Amniotic epithelial cell (primary cell): ENCODE measurements at regions not wholly inside any gene's neighbourhood (a gene's known extent, or its start where the extent isn't known, plus 50 kb on each side); places are given as distances from the start of the nearest gene placed in this dataset.

ENCODE experiments used
- DNase-seq: peaks from one replicate; pipeline ENCODE4 v3.0.0-alpha.2; 2010; ENCODE audit warnings: low read depth

GRCh38 chr2:145841973-145842372, 1322.1 kb upstream of the ZEB2 start:
- no peak for DNase-seq

GRCh38 chr2:145836986-145837385, 1317.1 kb upstream of the ZEB2 start:
- DNase-seq = no peak

- no peak for DNase-seq
These were observed 1315.7 kb upstream of the ZEB2 start for GRCh38 chr2:145835665-145836064.

DNA sequence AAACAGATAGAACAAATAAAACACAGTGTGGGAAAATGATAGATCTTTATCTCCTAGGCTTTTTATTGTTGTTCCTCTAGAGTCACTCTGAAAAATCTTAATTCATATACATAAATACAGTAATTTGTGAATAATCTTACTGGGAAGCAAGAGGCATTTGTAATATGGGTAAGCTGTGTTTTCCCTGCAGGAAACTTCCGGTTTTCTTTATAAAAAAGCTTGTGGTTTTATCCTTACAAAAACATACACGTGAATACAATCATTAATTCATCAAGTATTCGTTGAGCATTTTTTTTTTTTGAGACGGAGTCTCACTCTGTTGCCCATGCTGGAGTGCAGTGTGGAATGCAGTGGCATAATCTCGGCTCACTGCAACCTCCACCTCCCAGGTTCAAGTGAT, 1312.8 kb upstream of the ZEB2 start:
- DNase-seq = no peak

DNA sequence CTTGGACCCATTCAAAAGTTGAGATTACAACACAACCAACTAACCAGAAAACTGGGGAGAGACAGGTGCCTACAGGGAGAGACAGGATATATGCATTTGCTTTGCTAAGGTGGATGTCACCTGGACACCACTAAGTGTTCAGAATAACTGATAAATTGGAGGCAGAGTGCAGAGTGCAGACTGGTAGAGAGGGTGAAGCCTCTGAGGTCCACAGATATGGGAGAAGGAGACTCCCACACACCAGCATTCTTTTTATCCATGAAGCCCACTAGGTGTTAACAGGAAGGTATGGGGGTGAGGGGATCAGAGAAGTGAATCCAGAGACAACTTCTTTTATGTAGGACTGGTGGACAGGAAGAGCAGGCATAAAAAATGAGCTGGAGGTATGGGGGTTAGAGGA, 1310.0 kb upstream of the ZEB2 start:
- no peak for DNase-seq

- no peak for DNase-seq
These were observed 1307.3 kb upstream of the ZEB2 start for GRCh38 chr2:145827235-145827634.

DNA sequence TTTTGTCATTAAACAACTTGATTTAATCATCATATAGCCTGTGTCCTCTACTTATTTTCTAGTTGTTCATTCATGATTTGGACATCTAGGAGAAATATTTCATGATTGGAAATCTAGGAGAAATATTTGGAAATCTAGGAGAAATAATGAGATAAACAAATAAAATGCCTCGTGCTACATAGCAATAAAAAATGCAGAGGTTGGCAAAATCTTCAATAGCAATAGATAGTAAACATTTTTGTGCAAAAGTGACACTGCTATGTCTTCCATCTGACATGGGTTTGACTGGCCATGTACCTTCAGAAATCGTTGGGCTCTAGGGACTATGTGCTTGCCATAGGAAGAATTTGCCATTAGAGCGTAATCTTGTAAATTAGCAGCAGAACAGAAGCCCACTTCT, 1304.5 kb upstream of the ZEB2 start:
- DNase-seq = no peak

DNA sequence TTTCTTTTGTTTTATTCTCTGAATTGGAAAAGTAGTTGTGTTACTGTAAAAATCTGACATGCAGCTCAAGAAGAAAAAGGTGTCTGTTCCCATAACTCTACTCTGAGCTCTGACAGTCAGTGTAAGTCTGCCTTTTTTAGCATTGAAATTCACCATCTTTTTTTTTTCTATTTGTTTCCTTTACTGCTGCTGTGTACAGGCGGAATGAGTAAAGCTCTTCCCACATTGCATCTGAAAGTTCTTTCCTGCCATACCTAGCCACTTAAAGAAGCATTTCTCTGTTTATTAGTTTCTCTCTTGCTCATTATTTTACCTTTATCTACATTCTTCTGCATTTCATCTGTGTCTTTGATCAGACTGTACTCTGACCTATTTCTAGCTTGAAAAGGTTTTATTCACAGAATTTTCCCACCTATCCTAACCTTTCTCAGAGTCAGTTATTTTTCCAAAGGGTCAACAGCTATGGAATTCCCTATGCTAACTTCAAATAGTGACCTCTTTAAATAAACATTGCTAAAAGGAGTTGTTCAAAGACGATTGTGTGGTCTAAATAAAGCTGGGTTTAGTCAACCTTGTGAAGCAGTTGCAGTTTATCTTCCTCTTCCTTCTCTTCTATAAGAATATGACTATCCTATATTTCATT, 1303.1 kb upstream of the ZEB2 start:
- DNase-seq = no peak

DNA sequence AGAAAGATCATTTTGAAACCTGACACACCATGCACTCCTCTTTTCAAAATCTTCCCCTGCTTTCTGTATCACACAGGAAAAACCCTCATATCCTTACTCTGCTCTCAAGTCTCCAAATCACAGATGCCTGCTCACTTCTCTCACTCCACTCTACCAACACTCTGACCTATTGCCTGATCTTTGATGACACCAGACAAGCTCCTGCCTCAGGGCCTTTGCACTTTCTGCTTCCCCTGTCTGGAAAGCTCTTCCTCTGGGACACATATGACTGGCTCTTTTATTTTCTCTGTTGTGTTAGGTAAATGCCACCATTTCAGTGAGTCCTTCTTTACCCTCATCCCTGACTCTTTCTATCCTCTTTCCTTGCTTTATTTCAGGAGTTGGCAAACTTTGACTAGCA, 1300.7 kb upstream of the ZEB2 start:
- no peak for DNase-seq

- no peak for DNase-seq
These were observed 1299.1 kb upstream of the ZEB2 start for GRCh38 chr2:145818890-145819504.

- no peak for DNase-seq
These were observed 1296.0 kb upstream of the ZEB2 start for GRCh38 chr2:145815933-145816332.

DNA sequence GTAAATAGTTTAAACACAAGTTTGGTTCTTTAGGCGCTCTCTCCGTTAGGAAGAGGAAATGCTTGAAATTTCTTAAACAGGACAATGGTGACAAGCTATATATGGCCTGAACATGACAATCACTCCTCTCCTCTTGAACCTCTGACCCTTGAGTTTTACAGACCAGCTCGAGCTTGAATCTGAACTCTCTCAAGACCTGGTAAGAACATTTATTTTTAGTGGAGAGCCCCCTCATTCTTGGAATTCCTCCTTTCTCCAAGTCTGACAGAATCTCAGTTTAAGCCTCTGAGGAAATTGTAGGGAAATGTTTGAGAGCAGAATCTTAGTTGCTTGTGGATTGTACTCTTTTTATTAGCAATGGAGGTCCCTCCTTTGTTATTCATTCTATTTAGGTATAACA, 1293.6 kb upstream of the ZEB2 start:
- peak; percentile 23 for DNase-seq

DNA sequence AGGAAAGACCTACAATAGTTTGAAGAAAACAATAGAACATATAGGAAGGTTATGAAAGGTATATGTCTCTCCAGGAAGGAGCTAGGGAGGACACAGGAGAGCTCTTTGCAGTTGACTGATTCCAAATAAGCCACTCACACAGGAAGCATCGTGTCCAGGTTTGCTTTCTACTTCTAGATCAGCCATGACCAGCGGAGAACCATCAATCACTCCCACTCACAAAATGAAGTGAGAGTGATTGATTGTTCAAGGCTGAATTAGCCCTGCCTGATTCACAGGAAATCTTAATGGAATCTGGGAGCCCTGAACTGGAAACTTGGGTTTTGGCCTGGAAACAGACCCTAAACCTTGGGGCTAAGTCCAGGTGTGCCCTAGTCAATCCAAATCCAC, 1292.2 kb upstream of the ZEB2 start:
- peak; percentile 21 for DNase-seq

- DNase-seq = peak; percentile 61
These were observed 1291.6 kb upstream of the ZEB2 start for GRCh38 chr2:145811276-145812164.

- DNase-seq = peak; percentile 68
These were observed 1288.0 kb upstream of the ZEB2 start for GRCh38 chr2:145807968-145808367.

DNA sequence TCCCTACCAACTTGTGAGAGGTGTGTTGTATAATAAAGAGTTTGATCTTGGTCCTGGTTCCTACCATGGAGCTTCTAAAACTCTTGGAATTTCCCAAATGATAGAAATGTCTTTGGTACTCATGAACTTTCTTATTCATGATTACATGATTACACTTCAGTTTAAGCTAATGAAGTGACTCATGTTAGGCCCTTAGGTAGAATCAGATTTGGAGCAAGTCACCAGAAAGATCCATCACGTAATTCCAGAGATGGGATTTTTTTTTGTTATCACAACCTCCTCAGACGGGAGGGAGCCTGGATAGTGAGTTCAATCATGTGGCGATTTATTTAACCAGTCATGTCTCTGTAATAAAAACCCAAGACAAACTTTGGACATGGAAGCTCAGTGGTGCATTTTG, 1287.6 kb upstream of the ZEB2 start:
- no peak for DNase-seq

- peak; percentile 31 for DNase-seq
These were observed 1286.6 kb upstream of the ZEB2 start for GRCh38 chr2:145806546-145806945.

DNA sequence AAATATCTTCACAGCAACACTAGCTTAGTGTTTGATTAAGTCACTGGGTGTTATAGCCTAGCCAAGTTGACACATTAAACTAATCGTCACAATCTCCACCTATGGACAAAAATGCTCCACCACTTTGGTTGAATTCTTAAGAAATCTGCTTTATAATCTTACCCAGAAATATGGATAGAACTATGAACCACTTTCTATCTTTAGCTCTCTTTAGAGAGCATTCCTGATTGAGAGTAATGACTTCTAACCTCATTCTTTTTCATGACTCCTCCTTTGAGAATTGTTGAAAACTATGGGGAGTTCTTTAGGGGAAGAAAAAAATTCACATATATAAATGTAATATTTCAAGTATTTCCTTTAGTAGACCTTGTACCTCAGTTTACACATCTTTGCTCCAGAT, 1282.2 kb upstream of the ZEB2 start:
- no peak for DNase-seq

DNA sequence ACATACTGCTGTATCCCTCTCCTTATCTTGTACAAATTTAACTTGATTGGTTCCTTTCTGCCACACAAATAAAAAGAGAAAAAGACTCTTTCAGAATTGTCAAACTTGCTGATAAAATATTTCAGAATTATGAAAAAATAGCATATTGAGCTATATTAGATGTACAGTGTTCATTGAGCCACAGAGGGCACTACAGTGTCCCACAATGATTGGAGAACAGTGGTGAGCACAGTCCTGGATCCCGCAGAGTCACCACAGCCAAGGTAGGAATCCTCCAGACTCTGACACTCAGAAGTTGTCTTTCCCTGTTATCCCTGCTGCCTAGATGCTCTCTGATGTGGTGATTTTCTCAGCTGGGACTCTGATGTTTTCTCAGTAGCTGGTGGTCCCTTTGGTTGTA, 1281.3 kb upstream of the ZEB2 start:
- DNase-seq = no peak

- DNase-seq = peak; percentile 61
These were observed 1280.5 kb upstream of the ZEB2 start for GRCh38 chr2:145800151-145801091.

GRCh38 chr2:145799595-145800108, 1279.7 kb upstream of the ZEB2 start:
- no peak for DNase-seq

DNA sequence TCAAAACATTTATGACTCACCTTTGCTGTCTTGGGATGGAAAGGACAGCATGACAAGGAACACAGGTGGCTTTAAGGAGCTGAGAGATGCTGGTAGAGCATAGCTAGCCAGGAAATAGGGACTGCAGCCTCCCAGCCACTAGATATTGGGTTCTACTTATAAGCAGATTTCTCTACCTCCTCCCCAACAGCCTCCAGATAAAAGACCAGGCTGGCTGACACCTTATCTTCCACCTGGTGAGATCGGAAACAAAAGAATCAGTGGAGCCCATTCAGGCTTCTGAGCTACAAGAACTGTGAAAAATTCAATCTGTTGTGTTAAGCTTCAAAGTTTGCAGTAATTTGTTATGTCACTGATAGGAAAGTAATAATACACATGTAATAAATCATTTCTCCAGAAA, 1278.5 kb upstream of the ZEB2 start:
- no peak for DNase-seq
